CD1c-positive myeloid dendritic cell (primary cell): ENCODE measurements at regions not wholly inside any gene's neighbourhood (a gene's known extent, or its start where the extent isn't known, plus 50 kb on each side); places are given as distances from the start of the nearest gene placed in this dataset.

ENCODE experiments used
- DNase-seq: peaks from one replicate; pipeline ENCODE4 v3.0.0-alpha.2; 2016; ENCODE audit errors: extremely low spot score

DNA sequence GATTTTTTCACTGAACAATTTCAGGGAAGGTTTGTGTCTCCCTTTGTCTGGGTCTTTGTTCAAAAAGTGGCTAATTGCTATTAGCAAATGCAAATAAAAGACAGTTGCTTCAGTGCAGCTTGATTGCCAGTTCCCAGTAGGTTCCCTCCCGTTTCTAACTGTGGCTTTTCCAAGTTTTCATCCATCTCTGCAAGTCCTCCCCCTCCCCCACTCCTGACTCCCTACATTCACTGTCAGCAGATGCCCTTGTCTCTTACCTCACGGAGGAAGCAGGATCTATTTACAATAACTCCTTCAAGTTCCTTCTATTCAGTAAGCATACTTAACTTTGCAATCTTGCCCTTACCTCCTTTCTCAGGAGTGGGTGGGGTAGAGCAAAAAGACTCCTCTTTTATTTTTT lies 55.4 kb upstream of the SCEL start:
- DNase-seq: no peak

GRCh38 chr13:77479326-77479725 lies 56.2 kb upstream of the SCEL start:
- no peak for DNase-seq

DNA sequence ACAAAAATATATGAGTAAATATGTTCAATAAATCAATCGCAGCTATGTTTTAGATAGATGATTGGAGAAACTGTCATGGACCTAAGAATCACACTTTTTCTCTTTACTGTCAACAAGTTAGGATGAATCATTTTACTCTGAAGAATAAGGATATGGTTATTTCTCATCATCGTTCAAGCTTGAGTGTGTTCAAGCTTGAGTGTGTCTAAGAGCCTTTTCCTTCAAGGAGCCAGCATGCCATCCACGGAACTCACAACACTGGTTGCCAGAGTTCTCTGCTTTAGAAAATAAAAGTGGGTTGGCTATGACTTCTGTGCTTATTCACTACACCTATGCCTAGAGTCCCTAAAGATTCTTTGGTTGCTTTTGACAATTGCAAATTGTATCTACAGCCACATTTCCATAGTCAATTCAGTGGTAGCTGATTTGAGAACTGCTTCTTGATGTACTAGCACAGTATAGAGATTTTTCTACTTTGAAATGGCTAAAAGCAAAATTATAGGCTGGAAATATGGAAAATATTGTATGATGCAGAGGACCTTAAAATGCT lies 58.1 kb upstream of the SCEL start:
- peak; percentile 11 for DNase-seq

DNA sequence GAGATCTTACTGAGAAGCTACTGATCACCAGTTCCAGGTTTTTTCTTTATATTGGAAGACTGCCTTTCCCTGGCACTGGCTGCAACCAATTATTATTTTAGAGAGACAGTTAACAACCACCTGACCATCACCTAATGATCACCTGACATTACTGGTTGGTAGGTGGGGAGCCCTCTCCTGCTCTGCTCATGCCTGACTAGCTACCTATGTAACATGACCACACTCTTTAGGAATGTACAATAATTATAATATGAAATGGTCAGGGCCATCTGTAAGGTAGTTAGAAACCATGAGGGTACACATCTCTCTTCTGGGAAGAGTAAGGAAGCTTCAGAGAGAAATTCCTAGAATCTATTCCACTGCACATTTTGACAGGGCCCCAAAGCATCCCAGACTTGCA lies 59.0 kb upstream of the SCEL start:
- DNase-seq: no peak

DNA sequence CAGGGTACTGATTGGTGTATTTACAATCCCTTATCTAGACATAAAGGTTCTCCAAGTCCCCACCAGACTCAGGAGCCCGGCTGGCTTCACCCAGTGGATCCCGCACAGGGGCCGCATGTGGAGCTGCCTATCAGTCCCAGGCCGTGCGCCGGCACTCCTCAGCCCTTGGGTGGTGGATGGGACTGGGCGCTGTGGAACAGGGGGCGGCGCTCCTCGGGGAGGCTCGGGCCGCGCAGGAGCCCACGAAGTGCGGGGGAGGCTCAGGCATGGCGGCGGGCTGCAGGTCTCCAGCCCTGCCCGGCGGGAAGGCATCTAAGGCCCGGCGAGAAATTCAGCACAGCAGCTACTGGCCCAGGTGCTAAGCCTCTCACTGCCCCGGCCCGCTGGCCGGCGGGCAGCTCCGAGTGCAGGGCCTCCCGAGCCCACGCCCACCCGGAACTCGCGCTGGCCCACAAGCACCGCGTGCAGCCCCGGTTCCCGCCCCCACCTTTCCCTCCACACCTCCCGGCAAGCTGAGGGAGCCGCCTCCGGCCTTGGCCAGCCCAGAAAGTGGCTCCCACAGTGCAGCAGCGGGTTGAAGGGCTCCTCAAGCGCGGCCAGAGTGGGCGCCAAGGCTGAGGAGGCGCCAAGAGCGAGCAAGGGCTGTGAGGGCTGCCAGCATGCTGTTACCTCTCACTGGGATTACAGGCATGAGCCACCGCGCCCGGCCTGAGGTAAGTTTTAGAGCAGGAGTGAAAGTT lies 60.0 kb upstream of the SCEL start:
- DNase-seq: no peak

DNA sequence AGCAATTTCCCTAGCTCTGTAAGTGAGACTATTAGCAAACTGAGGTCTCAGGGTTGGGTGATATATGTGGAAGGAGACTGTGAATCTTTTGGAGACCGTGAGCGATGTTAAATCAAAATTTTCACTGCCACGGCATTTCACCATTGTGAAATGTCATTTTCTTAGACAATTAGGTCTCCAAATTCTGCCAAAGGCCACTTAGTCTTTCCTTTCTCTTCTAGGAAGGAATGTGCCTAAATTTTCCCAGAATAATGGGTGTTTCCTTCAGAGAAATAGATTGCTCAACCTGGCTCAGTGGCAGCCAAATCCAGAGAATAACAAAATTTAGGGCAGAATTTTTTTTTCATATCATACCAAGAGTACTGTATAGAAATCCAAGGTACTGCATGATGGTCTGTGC lies 64.5 kb upstream of the SCEL start:
- no peak for DNase-seq

- DNase-seq: no peak
Measured at GRCh38 chr13:77466753-77467422, 68.6 kb upstream of the SCEL start.

- DNase-seq: no peak
Measured at GRCh38 chr13:77465603-77466195, 69.8 kb upstream of the SCEL start.

GRCh38 chr13:77460195-77460594 lies 75.3 kb upstream of the SCEL start:
- peak; percentile 80 for DNase-seq

- no peak for DNase-seq
Measured at GRCh38 chr13:77459592-77459991, 75.9 kb upstream of the SCEL start.

- no peak for DNase-seq
Measured at GRCh38 chr13:77458736-77459135, 76.8 kb upstream of the SCEL start.

- DNase-seq: no peak
Measured at GRCh38 chr13:77457966-77458365, 77.5 kb upstream of the SCEL start.

DNA sequence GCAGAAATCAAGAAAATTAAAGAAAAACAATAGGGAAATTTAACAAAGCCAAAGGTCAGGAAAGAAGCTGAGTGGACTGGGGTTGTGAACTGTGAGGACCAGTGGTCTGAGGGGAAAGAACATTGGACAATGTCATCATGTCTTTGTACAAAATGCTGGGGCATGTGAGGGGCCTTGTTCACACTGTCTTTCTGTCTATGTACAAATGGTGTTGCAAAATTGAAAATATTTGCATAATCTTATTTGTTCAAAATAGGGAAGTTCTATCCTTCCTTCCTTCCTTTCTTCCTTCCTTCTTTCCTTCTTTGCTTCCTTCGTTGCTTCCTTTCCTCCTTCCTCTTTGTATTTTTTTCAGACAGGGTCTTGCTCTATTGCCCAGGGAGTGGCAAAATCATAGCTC lies 79.2 kb upstream of the SCEL start:
- peak; percentile 2 for DNase-seq

GRCh38 chr13:77449265-77449664 lies 86.2 kb upstream of the SCEL start:
- no peak for DNase-seq

- DNase-seq: peak; percentile 46
Measured at GRCh38 chr13:77448689-77449088, 86.8 kb upstream of the SCEL start.

GRCh38 chr13:77443511-77443910 lies 92.0 kb upstream of the SCEL start:
- no peak for DNase-seq

DNA sequence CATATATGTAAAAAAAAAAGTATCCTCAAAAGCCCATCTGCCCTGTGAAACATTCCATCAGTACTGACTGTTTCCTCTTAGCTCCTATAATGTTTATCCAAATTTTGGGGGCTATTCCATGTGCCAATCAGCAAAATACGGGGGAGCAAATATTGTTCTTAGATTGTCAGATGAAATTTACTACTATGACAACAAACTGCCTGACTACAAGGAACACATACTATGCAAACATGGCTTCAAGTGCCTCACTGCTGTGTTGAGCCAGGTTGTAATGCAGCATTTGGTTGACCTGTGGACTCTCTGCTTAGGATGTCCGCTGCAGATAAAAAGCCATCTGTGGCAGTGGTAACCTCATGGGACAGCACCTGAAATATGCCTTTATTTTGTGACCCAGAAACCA lies 98.2 kb upstream of the SCEL start:
- DNase-seq: no peak

- DNase-seq: no peak
Measured at GRCh38 chr13:77434289-77434688, 101.2 kb upstream of the SCEL start.

DNA sequence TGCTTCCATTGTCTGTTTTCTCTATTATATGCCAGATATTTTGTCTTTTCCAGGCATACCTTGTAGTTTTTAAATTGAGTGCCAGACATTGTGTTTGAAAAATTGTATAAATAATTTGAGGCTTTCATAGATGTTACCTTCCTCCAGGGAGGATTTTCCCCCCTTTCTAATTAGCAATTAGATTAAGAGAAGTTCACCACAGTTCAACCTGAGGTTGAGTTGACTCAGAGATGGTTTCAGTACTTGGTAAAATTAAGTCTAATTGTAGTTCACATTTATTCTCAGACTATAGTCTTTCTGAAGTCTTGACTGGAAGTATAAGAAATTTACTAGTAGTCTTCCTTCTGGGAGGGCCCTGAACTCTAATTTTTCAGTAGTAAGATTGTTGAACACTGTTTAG lies 104.1 kb upstream of the SCEL start:
- no peak for DNase-seq

GRCh38 chr13:77430377-77430951 lies 103.6 kb upstream of the MYCBP2 start:
- DNase-seq: peak; percentile 2

DNA sequence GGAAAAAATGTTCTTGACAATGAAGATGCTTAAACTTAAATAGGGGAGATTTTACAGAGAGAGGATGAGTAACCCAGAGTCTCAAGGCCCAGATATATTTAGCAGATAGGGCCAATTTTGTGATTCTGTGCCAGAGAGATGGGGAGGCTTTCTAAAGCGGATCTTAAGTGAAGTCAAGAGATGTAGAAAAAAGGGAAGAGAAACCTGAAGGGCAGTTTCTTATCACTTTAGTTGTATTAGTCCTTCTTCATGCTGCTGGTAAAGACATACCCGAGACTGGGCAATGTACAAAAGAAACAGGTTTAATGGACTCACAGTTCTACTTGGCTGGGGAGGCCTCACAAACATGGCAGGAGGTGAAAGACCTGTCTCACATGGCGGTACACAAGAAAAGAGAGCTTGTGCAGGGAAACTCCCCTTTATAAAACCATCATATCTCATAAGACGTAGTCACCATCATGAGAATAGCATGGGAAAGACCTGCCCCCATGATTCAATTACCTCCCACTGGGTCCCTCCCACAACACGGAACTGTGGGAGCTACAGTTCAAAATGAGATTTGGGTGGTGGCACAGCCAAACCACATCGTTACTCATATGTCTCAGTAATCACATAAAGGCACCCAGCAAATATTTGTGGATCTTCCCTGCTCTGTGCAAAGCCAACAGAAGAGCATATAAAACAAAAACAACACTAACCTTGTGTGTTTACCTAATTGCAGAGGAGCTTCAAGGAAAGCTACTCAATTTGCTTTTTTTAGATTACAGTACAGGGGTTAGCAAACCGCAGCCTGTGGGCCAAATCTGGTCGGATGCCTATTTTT lies 102.6 kb upstream of the MYCBP2 start:
- peak; percentile 50 for DNase-seq

GRCh38 chr13:77425705-77426104 lies 98.8 kb upstream of the MYCBP2 start:
- no peak for DNase-seq
